ENCODE measurements at regions not wholly inside any gene's neighbourhood (a gene's known extent, or its start where the extent isn't known, plus 50 kb on each side); places are given as distances from the start of the nearest gene placed in this dataset.

DNA sequence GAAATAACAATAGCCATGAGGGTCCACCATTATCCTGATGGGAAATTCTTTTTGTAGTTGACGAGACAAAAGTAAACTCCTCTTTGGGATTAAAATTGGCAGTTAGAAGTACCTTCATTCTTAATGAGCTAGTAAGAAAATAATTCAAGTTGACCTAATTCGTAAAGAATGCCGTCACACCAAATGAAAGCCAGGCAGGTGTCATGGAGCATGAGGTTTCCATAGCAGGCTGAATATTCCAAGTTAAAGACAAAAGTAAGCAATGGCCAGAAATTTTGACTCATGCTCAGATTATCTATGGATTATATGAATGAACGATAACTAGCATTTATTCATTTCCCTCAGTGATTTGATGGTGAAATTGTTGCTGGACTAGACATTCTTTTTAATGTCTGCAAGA is 192.2 kb upstream of the FAT1 start:
- DNase-seq (ENCODE audit: extremely low read depth, insufficient read length), result no peak
- no peak overlapping the region for H3K4me3 ChIP-seq (replicated peaks; ENCODE audit: low read depth, low read length)
- no peaks in the 10 kb centered on the region for H3K27me3 ChIP-seq (replicated peaks; ENCODE audit: control insufficient read depth, insufficient read depth, low read length)
- TF ChIP-seq, protein P1, sequence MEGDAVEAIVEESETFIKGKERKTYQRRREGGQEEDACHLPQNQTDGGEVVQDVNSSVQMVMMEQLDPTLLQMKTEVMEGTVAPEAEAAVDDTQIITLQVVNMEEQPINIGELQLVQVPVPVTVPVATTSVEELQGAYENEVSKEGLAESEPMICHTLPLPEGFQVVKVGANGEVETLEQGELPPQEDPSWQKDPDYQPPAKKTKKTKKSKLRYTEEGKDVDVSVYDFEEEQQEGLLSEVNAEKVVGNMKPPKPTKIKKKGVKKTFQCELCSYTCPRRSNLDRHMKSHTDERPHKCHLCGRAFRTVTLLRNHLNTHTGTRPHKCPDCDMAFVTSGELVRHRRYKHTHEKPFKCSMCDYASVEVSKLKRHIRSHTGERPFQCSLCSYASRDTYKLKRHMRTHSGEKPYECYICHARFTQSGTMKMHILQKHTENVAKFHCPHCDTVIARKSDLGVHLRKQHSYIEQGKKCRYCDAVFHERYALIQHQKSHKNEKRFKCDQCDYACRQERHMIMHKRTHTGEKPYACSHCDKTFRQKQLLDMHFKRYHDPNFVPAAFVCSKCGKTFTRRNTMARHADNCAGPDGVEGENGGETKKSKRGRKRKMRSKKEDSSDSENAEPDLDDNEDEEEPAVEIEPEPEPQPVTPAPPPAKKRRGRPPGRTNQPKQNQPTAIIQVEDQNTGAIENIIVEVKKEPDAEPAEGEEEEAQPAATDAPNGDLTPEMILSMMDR (IDR thresholded peaks at IDR 0.05; ENCODE audit: insufficient read depth, low read length, poor library complexity, severe bottlenecking), result no peak
- no peaks in the 10 kb centered on the region for H3K36me3 ChIP-seq (ENCODE audit: control insufficient read depth, insufficient read depth, low read length)

DNA sequence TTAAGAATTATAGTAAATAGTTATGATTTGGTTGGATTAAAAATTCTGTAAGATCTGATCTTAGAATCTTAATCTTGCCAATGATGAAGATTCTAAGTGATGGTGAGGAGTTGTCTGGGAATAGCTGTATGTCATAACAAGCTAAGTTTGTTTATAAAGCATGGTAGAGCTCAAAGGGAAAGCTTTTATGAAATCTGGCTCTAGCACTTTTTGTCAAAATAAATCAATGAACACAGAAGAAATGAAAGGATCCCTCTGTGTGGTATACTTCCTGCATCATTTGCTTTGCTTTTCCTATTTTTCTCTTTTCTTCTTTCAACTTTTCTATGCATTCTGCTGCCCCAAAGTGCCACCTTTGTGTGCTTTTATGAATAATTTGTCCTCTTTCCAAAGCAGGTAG is 193.5 kb upstream of the FAT1 start:
- no peak overlapping the region for H3K4me3 ChIP-seq (replicated peaks; ENCODE audit: low read depth, low read length)
- H3K36me3 ChIP-seq (ENCODE audit: control insufficient read depth, insufficient read depth, low read length), result no peaks in the 10 kb centered on the region
- no peak for DNase-seq (ENCODE audit: extremely low read depth, insufficient read length)
- TF ChIP-seq, protein P1 (IDR thresholded peaks at IDR 0.05; ENCODE audit: insufficient read depth, low read length, poor library complexity, severe bottlenecking), result no peak
- H3K27me3 ChIP-seq (replicated peaks; ENCODE audit: control insufficient read depth, insufficient read depth, low read length), result no peaks in the 10 kb centered on the region

DNA sequence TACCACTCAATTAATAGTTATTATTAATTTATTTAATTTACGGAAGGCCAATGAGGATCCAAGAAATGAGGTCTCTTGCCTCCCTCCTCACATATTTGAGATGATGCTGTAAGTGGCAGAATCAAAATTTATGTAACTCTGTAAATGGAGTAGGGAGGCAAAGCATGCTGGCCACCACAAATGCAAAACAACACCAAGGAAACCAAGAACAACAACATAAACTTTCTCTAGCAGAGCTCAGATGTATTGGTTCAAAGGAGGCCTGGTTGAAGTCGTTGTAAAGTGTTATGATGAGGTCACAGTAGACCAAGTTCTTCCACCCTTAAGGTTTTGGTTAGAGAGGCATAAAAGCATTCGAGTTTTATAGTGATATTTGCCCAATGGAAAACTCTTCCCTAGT is 194.8 kb upstream of the FAT1 start:
- TF ChIP-seq, protein P1 (IDR thresholded peaks at IDR 0.05; ENCODE audit: insufficient read depth, low read length, poor library complexity, severe bottlenecking), result no peak
- no peak overlapping the region for H3K4me3 ChIP-seq (replicated peaks; ENCODE audit: low read depth, low read length)
- no peaks in the 10 kb centered on the region for H3K36me3 ChIP-seq (ENCODE audit: control insufficient read depth, insufficient read depth, low read length)
- H3K27me3 ChIP-seq (replicated peaks; ENCODE audit: control insufficient read depth, insufficient read depth, low read length), result no peaks in the 10 kb centered on the region
- no peak for DNase-seq (ENCODE audit: extremely low read depth, insufficient read length)

DNA sequence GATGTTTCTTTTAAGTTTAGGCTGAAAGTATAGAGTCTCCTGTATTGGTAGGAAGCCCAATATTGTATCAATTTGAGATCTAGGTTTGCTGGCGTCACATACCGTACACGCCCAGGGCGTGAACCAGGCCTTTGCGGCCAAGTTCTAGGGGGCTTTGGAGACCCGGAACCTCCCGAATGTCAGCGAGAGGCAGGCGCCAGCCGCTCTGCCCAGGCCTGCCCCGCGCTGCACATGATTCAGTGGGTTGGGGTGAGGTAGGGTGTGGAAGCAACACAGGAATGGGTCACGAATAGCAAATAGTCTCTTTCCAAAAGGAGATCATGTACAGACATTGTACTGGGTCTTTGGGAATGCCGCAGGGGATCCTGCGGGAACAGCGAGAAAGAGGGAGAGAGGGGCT is 195.7 kb upstream of the FAT1 start:
- H3K27me3 ChIP-seq (replicated peaks; ENCODE audit: control insufficient read depth, insufficient read depth, low read length), result no peaks in the 10 kb centered on the region
- H3K4me3 ChIP-seq (replicated peaks; ENCODE audit: low read depth, low read length), result no peak overlapping the region
- TF ChIP-seq, protein P1 (IDR thresholded peaks at IDR 0.05; ENCODE audit: insufficient read depth, low read length, poor library complexity, severe bottlenecking), result no peak
- H3K36me3 ChIP-seq (ENCODE audit: control insufficient read depth, insufficient read depth, low read length), result no peaks in the 10 kb centered on the region
- DNase-seq (ENCODE audit: extremely low read depth, insufficient read length), result no peak

DNA sequence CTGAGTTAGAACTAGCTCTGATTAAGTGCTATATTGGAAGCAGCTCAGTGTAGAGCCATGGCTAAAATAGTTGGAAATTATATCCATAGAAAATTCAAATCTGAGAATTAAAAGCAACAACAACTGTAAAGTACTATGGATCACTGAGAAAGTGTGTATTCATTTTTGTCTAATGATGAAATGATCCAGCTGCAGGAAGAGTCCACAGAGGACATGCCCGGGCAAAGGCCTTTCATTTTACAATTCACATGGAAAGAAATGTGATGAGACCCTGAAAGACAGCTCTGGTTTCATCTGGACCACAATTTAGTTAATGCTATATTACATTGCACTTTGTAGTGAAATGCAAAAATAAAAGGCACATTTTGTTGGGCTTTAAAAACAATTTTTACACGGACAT is 196.8 kb upstream of the FAT1 start:
- DNase-seq (ENCODE audit: extremely low read depth, insufficient read length), result no peak
- H3K27me3 ChIP-seq (replicated peaks; ENCODE audit: control insufficient read depth, insufficient read depth, low read length), result no peaks in the 10 kb centered on the region
- no peak overlapping the region for H3K4me3 ChIP-seq (replicated peaks; ENCODE audit: low read depth, low read length)
- no peaks in the 10 kb centered on the region for H3K36me3 ChIP-seq (ENCODE audit: control insufficient read depth, insufficient read depth, low read length)
- TF ChIP-seq, protein P1 (IDR thresholded peaks at IDR 0.05; ENCODE audit: insufficient read depth, low read length, poor library complexity, severe bottlenecking), result no peak

DNA sequence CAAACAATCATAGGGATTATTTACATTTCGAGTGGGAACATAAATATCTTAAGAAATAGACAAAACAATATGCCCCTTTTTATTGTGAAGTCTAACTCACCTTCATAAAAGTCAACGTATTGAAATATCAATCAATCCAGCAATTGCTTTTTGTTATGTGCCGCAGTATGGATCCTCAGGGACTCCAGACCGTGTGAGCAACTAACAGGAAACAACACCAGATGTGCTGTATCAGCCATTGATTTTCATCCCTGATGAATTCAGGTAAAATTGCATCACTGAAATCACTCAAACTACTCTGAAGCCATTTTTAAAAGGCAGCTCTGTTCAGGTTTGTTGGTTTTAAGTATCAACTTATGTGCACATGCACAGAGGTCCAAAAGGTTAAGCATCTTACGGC is 197.3 kb upstream of the FAT1 start:
- DNase-seq (ENCODE audit: extremely low read depth, insufficient read length), result no peak
- Histone ChIP-seq H3K4me3 (replicated peaks; ENCODE audit: low read depth, low read length) (no peak overlapping the region), H3K27me3 (replicated peaks; ENCODE audit: control insufficient read depth, insufficient read depth, low read length) (no peaks in the 10 kb centered on the region), H3K36me3 (ENCODE audit: control insufficient read depth, insufficient read depth, low read length) (no peaks in the 10 kb centered on the region)
- TF ChIP-seq, protein P1 (IDR thresholded peaks at IDR 0.05; ENCODE audit: insufficient read depth, low read length, poor library complexity, severe bottlenecking), result no peak

Measured in GM06990 (cell line).